ENCODE measurements at regions not wholly inside any gene's neighbourhood (a gene's known extent, or its start where the extent isn't known, plus 50 kb on each side); places are given as distances from the start of the nearest gene placed in this dataset.

GRCh38 chr2:118421648-118422047 is 333.4 kb downstream of the INSIG2 start:
- no peak for TF ChIP-seq CTCF (conservative IDR thresholded peaks at IDR 0.05)
- no peak for TF ChIP-seq ZFX (IDR thresholded peaks at IDR 0.05)
